ENCODE measurements at regions not wholly inside any gene's neighbourhood (a gene's known extent, or its start where the extent isn't known, plus 50 kb on each side); places are given as distances from the start of the nearest gene placed in this dataset.

- no peak for ATAC-seq
Observed at GRCh38 chr9:38224941-38225340, 155.9 kb upstream of the SHB start.

GRCh38 chr9:38216572-38216971, 147.5 kb upstream of the SHB start:
- ATAC-seq, result no peak

DNA sequence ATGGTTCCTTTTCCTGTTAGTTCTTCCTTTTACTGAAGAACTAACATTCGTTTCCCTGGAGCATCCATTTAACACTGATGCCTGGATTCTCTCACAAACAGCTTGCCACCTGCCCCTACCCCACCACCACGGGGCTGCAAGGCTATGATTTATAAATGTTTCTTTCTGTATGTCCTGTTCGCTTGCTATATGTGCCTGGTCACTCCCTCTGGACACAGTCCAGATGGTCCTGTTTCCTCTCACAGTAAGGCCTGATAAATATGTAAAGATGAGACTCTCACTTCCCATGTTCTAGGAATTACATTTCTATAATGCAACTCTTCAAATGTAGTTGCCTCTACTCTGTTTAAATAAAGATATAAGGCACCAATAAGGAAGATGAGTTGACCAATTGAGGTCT, 146.4 kb upstream of the SHB start:
- ATAC-seq, result no peak

DNA sequence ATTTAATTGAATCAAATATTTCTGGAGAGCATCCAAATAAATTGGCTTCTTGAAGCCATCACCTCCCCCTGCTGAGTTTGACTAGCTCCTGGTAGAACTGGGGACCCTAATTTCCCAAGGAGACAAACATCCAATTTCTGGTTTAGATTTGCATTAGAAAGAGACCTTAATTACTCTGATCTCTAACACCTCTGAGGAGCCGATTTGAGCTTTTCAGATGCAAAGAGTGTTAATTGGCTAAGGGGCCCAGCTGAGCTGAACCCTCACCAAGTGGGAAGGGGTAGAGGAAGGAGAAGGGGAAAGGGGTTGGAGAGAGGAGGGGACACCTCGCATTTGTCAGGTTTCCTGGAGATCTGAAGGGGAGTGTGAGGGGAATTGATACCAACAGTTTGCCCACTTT, 145.4 kb upstream of the SHB start:
- no peak for ATAC-seq

DNA sequence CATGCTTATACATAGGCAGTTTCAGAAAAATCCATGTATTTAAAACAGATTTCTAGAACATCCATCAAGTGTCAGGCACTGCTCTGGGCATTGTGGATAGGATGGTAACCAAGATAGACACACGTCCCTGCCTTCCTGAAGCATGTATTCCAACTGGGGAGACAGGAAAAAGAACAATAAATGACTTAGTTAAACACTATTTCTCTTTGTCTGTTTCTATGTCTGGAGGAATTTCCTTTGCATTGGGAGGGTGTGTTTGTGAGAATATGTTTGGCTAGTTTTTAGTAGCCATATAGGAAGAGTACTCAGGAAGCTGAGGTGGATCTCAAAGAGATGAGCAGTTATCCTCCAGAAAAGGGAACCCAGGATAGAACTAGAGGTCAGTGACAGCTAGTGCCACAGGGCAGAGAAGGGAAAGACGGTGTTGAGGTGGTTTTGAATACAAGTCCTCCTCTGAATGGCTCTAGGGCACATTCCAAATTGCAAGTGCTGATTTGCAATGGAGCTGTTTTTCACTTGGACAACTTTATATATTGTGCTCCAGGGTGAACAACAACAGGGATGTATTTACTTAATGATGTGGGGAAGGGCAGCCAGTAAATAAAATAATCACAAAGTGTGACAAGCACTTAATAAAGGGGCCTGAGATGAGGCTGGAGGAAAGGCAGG, 144.7 kb upstream of the SHB start:
- no peak for ATAC-seq

GRCh38 chr9:38212016-38212415, 143.0 kb upstream of the SHB start:
- no peak for ATAC-seq

DNA sequence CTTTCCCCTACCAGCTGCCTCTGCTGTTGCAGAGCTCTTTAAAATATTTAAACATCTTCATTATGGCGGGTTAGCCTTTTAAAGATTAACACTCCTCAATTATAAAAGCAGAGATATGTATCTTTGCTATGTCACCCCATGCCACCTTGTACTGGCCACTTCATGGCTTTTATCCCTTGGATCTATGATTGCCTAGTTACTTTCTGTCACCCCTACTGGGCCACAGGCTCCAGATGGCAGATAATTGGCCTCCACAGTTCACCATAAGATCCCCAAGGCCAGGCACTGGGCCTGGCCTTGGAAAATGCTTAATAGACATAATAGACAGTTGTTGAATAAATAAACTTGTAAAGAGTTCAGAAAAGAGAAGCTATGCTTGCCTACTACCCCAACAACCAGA, 142.0 kb upstream of the SHB start:
- no peak for ATAC-seq

- peak; percentile 96 for ATAC-seq
Observed at GRCh38 chr9:38208206-38208901, 139.3 kb upstream of the SHB start.

DNA sequence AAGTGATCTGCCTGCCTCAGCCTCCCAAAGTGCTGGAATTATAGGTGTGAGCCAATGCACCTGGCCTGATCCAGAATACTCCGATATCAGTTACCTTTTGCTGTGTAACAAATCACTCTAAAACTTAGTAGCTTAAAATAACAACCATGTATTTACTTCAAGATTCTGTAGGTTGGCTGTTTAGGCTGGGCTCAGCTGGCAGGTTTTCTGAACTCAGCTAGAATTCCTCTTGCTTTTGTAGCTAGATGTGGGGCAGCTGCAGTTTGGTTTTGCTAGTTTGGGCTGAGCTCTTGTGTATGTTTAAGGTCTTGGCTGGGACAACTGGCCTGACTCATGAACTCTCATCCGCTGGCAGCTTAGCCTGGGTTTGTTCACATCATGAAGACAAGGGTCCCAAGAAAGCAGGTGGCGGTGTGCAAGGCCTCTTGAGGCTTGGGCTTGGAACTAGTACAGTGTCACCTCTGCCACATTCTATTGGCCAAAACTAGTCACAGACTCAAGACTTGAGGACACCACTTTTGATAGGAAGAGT, 138.3 kb upstream of the SHB start:
- ATAC-seq, result no peak

- no peak for ATAC-seq
Observed at GRCh38 chr9:38205279-38205678, 136.3 kb upstream of the SHB start.

- ATAC-seq, result no peak
Observed at GRCh38 chr9:38202336-38202938, 133.4 kb upstream of the SHB start.

DNA sequence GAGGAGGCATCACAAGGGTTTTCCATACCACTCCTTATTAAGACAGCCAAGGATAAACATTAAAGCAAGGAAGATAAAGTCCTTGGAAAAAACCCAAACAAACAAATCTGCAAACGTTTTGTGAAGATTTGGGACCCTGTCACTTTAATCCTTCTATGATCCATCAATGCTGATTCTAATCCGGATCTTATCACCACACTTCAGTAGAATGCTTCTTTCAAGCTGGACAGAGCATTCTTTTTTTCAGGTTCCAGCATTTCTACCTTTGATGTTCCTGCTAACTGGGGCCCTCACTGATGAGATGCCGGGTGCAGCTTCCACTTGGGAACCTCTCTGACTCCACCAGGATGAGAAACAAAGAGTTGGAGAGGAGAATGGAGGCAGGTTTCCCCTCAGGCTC, 132.8 kb upstream of the SHB start:
- no peak for ATAC-seq

GRCh38 chr9:38200431-38200830, 131.4 kb upstream of the SHB start:
- no peak for ATAC-seq

- no peak for ATAC-seq
Observed at GRCh38 chr9:38198140-38198539, 129.1 kb upstream of the SHB start.

DNA sequence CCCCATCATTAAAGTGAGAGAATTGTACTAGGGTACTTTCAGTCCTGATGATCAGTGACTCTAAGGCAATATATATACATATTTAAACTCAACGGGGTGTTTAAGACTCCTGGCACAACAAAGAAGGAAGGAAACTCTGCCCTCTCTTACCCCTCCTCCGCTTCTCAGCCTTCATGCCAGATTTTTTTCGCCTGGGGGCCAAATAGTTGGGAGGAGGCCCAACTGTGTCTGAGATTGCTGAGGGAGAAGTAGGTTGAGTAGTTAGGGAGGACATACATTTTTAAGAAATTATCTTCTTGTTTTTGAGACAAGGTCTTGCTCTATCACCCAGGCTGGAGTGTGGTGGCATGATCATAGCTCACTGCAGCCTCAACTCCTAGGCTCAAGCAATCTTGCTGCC, 127.7 kb upstream of the SHB start:
- ATAC-seq, result peak; percentile 16

GRCh38 chr9:38195737-38196161, 126.7 kb upstream of the SHB start:
- ATAC-seq, result no peak

DNA sequence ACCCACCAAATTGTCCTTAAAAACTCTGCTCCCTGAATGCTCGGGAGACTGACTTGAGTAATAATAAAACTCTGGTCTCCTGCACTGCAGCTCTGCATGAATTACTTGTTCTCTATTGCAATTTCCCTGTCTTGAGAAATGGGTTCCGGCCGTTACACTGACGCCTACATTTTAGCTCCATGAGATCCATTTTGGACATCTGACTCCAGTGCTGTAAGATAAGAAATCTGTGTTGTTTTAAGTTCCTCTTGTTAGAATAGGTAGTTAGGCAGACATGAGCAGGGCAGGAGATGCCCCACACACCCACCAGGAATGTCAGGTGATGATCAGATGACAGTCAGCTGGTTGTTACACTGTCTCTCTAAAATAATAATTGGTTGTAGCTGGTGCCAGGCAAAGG, 125.8 kb upstream of the SHB start:
- ATAC-seq, result no peak

DNA sequence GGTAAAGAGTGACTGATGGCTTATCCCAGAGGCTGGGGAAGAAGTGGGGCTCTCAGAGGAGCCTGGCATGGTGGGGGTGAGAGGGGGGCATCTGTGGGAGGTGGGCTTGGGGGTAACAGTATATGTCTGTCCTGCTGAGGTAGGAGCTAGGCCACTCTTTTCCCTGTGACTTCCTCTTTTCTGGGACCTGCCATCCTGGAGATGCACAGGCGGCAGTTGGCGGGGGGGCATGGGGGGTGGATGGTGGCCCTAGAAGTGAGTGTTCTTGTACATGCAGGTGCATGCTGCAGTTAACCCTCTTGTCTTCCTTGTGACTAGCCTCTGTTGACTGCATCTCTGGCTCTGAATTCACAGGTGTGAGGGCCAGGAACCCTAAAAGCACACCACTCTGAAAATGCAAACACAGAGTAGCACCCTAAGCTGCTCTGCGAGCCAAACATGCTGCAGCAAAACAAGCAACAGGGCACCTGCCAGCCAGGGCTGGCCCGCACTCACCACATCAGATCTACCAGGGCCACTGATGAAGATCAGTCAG, 123.8 kb upstream of the SHB start:
- no peak for ATAC-seq

DNA sequence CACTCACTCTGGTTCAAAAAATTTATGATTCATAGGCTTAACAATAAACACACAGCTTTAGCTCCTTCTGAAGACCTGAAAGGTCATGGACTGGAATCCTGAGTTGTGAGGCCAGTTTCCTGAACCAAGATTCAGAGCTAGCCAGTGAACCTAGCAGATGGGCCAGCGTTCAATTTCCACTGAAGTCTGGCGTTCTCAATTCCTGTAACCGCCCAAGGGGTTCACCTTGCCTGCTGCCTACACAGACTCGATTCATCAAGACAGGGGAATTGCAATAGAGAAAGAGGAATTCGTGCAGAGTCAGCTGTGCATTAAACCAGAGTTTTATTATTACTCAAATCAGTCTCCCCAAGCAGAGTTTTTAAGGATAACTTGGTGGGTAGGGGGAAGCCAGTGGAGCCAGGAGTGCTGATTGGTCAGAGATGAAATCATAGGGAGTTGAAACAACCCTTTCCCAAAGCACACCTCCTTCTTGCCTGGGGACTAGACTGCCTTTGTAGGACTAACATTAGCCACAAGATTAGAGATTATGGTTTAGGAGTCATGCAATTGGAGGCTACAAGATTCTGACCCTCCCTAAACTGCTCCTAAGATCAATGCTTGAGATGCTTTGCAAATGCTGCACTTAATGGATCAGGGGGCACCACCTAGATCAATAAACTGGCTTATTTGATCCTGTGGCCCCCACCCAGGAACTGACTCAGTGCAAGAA, 117.5 kb upstream of the SHB start:
- ATAC-seq, result peak; percentile 21

- no peak for ATAC-seq
Observed at GRCh38 chr9:38185647-38186403, 116.8 kb upstream of the SHB start.

DNA sequence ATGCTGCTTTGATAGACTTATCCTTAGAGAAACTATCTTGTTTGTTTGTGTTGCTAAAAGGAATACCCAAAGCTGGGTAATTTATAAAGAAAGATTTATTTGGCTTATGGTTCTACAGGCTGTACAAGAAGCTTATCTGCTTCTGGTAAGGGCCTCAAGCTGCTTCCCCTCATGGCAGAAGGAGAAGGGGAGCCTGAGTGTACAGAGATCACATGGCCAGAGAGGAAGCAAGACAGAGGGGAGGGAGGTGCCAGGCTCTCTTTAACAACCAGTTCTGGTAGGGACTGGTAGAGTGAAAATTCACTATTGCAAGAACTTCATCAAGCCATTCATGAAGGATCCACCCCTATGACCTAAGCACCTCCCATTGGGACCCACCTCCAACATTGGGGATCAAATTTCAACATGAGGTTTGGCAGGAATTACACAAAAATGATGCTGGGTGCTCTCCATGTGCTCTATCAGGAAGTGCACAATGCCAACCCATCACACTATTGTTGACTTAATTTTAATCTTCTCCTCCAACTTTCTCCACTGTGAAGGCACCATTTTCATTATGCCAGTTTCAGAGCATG, 115.1 kb upstream of the SHB start:
- ATAC-seq, result peak; percentile 67

GRCh38 chr9:38182321-38182720, 113.3 kb upstream of the SHB start:
- ATAC-seq, result peak; percentile 24
